ENCODE measurements at regions not wholly inside any gene's neighbourhood (a gene's known extent, or its start where the extent isn't known, plus 50 kb on each side); places are given as distances from the start of the nearest gene placed in this dataset.

DNA sequence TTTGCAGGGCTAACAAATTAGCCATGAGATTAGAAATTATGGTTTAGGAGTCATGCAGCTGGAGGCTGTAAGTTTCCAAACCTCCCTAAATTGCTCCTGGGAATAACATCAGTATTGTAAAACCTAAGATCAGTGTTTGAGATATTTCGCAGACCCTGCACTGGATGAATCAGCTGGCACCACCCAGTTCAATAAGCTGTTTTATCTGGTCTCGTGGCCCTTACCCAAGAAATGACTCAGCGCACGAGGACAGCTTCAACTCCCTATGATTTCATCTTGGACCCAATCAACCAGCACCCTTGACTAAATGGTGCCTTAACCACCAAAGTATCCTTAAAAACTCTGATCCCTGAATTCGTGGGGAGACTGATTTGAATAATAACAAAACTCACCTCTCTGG, 482.0 kb upstream of the PCDH15 start:
- DNase-seq (ENCODE audit: low read depth): peak; percentile 4
- TF ChIP-seq, protein P1, sequence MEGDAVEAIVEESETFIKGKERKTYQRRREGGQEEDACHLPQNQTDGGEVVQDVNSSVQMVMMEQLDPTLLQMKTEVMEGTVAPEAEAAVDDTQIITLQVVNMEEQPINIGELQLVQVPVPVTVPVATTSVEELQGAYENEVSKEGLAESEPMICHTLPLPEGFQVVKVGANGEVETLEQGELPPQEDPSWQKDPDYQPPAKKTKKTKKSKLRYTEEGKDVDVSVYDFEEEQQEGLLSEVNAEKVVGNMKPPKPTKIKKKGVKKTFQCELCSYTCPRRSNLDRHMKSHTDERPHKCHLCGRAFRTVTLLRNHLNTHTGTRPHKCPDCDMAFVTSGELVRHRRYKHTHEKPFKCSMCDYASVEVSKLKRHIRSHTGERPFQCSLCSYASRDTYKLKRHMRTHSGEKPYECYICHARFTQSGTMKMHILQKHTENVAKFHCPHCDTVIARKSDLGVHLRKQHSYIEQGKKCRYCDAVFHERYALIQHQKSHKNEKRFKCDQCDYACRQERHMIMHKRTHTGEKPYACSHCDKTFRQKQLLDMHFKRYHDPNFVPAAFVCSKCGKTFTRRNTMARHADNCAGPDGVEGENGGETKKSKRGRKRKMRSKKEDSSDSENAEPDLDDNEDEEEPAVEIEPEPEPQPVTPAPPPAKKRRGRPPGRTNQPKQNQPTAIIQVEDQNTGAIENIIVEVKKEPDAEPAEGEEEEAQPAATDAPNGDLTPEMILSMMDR (IDR thresholded peaks at IDR 0.05; ENCODE audit: insufficient read depth, low read depth, low read length): no peak
- H3K4me3 ChIP-seq (ENCODE audit: low read depth, low read length): no peak overlapping the region

DNA sequence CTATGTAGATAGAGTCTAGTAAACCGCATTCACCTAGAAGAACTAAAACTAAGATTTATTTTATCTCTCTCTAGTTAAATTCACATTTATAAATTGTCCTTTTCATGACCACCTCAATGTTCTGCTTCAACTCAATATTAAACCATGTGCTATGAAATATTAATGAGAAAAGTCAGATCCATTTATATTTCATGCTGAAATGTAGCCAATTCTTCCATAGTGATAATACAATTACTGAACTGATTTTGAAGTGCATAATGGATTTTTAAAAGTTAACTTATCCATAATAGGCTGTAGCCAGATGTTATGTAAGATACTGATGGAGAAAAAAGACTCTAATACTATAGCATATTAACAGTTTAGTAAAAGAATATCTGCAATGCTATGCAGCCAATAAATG, 479.7 kb upstream of the PCDH15 start:
- TF ChIP-seq, protein P1 (IDR thresholded peaks at IDR 0.05; ENCODE audit: insufficient read depth, low read depth, low read length): no peak
- no peak overlapping the region for H3K4me3 ChIP-seq (ENCODE audit: low read depth, low read length)
- no peak for DNase-seq (ENCODE audit: low read depth)

DNA sequence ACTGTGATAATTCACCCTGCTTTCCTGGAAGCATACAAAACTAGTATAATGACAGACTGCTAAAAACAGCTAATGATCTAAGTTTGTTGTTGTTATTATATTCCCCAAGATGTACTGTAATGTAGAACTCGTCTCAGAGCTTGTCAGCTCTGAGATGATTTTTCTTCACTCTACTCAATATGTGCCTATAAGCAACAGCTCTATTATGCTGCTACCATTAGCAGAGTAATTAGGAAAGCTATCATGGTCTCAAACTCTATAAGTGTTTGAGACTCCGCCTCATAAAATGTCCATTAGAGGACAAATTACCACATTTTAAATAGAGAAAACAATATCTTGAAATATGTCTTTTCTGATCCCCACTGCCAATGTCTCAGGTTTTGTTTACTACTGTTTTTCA, 476.5 kb upstream of the PCDH15 start:
- TF ChIP-seq, protein P1 (IDR thresholded peaks at IDR 0.05; ENCODE audit: insufficient read depth, low read depth, low read length): no peak
- no peak overlapping the region for H3K4me3 ChIP-seq (ENCODE audit: low read depth, low read length)
- DNase-seq (ENCODE audit: low read depth): no peak

DNA sequence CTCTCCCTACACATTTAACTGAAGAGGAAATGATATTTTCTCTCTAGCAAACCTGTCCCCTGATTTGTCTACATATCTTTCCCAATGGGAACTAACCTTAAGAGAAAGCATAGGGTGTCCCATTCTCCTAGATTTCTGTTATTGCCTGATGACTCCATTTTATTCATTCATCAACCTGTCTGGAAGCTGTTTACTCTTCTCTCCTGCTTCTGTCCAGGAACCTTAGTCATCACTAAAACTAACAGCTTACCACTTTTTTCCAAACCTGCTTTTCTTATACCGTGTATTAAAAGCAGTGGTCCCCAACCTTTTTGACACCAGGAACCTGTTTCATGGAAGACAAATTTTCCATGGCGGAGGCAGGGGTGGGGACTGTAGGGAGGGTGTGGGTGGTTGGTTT, 473.3 kb upstream of the PCDH15 start:
- DNase-seq (ENCODE audit: low read depth): no peak
- no peak overlapping the region for H3K4me3 ChIP-seq (ENCODE audit: low read depth, low read length)
- TF ChIP-seq, protein P1 (IDR thresholded peaks at IDR 0.05; ENCODE audit: insufficient read depth, low read depth, low read length): no peak

DNA sequence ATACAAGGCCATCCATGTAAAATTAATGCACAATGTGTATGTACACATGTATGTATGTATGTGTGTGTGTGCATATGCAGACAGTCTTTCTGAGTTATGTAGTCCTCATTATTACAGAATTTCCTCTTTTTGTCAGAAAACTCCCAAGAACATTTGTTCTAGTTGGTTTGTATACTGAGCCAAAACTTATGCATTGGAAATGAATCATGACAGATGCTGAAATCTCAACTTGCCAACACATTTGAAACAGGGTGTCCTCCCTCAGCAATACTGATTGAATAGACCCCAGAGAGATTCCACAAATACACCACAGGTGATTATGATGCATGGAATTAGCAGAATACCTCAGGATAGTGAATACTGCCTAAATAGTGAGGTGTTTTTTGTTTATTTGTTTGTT, 472.9 kb upstream of the PCDH15 start:
- H3K4me3 ChIP-seq (ENCODE audit: low read depth, low read length): no peak overlapping the region
- TF ChIP-seq, protein P1 (IDR thresholded peaks at IDR 0.05; ENCODE audit: insufficient read depth, low read depth, low read length): no peak
- no peak for DNase-seq (ENCODE audit: low read depth)

DNA sequence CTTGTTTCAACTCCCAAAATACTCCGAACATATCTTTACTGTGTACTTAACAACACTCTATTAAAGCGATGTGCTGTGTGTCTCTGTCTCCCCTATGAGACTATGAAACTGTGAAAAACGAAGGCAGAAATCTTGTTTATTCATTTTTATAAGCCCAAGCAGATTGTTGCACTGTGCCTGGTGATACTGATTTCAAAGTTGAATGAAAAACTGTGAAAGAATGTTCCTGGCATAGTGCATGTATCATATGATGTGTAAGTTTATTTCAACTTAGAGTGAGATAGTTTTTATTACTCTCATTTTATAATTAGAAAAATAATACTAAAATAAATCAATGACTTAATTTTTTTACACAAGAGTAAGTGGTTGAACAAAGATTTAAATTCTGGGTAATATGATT, 471.9 kb upstream of the PCDH15 start:
- no peak for DNase-seq (ENCODE audit: low read depth)
- no peak overlapping the region for H3K4me3 ChIP-seq (ENCODE audit: low read depth, low read length)
- TF ChIP-seq, protein P1 (IDR thresholded peaks at IDR 0.05; ENCODE audit: insufficient read depth, low read depth, low read length): no peak

DNA sequence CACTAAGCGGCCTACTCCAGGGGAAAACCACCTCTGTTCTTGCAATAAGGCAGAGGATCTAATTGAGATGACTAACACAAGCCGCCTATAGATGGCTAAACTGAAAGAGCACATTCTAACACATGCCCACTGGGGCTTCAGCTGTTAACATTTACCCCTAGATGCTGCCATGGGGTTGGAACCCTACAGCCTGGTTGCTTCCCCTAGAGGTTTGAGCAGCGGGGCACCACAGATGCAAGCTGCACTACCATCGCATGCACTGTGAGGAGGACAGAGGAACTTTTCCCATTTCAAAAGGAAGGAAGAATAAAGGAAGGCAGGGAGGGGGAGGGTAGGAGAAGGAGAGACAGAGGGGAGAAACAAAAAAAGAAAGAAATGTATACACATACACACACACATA, 465.8 kb upstream of the PCDH15 start:
- TF ChIP-seq, protein P1 (IDR thresholded peaks at IDR 0.05; ENCODE audit: insufficient read depth, low read depth, low read length): no peak
- no peak overlapping the region for H3K4me3 ChIP-seq (ENCODE audit: low read depth, low read length)
- no peak for DNase-seq (ENCODE audit: low read depth)
